ENCODE measurements at regions not wholly inside any gene's neighbourhood (a gene's known extent, or its start where the extent isn't known, plus 50 kb on each side); places are given as distances from the start of the nearest gene placed in this dataset.
A peak's percentile ranks its signal among the peaks of the same experiment; 100 is the strongest.

DNA sequence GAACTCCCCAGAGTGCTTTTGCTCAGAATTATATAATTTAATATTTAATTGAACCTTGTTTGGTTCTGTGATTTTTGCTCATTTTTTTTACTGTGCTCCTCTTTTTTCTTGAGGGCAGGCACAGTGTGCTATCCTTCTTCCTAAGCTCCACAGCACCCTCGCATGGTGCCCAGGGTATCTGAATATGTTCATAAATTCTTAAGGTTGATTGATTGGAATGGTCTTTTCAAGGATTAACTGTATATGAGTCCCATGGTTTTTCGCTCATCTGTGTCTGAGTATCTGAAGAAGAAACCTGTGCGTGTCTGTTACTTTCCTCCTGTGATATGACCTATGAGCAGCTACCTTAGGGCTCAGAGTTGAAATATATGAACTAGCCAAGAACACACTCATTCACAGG is 393.7 kb downstream of the HLX start:
- TF ChIP-seq, protein P1, sequence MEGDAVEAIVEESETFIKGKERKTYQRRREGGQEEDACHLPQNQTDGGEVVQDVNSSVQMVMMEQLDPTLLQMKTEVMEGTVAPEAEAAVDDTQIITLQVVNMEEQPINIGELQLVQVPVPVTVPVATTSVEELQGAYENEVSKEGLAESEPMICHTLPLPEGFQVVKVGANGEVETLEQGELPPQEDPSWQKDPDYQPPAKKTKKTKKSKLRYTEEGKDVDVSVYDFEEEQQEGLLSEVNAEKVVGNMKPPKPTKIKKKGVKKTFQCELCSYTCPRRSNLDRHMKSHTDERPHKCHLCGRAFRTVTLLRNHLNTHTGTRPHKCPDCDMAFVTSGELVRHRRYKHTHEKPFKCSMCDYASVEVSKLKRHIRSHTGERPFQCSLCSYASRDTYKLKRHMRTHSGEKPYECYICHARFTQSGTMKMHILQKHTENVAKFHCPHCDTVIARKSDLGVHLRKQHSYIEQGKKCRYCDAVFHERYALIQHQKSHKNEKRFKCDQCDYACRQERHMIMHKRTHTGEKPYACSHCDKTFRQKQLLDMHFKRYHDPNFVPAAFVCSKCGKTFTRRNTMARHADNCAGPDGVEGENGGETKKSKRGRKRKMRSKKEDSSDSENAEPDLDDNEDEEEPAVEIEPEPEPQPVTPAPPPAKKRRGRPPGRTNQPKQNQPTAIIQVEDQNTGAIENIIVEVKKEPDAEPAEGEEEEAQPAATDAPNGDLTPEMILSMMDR (conservative IDR thresholded peaks at IDR 0.05 in 1 of 2, IDR thresholded peaks at IDR 0.05 in 1 of 2; ENCODE audit: low read depth in 1 of 2, low read length in 2 of 2) = peak; percentile 3 to 4
- no peak for TF ChIP-seq EZH2 (IDR thresholded peaks at IDR 0.05; ENCODE audit: low read length, missing control alignments)
